HG03469 (cell line): ENCODE measurements at regions not wholly inside any gene's neighbourhood (a gene's known extent, or its start where the extent isn't known, plus 50 kb on each side); places are given as distances from the start of the nearest gene placed in this dataset.

Experiments
- ATAC-seq: cut with Tn5 transposase; IDR thresholded peaks from one replicate; pipeline ENCODE4 v1.9.1; 2021; ENCODE audit warnings: mild to moderate bottlenecking, moderate library complexity, moderate number of reproducible peaks; ENCODE audit not compliant: unreplicated experiment

- ATAC-seq, result no peak
Measured at GRCh38 chr6:167731731-167732422, 94.8 kb upstream of the AFDN start.

DNA sequence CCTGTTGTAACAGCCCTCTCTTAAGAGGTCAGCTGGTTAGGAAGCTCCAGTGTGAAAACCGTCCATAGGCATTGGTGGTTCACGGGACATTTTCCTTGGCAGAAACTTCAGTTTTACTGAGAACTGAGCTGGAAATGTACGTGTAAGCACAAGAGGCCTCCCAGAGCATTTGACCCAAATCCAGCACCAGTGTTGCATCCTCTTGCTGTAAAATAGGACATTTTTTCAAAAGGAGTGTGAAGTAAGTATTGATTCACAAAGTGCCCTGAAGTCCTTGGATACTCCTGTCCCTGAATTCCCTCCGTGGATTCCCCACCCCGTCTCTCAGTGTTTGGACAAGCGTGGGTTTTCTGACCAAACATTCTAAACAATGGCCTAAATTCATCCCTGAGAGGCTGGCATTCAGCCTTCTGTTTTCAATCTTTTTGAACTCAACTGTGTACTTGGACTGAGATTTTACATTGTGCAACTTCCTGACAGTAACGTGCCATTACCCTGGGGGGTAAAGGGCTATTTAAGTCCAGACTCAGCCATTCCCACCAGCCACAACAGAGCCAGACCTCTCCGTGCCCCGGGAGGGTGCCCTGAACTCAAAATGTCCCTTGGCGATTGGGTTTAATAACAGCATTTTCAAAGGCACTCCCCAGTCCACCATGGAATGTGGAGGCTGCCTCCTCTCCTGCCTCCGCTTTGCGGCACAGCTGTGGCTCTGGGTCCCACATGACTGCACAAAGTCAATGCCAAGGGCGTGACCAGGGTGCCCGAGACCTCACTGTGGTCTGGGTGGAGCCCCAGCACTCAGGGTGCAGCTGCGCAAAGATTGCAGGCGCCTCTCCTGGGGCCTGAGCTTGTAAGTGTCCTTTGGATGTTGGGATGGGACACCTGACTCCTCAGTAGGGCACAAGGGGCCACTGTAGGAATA is 92.7 kb upstream of the AFDN start:
- no peak for ATAC-seq

GRCh38 chr6:167734662-167735083 is 92.0 kb upstream of the AFDN start:
- ATAC-seq, result no peak

- no peak for ATAC-seq
Measured at GRCh38 chr6:167735084-167735950, 91.4 kb upstream of the AFDN start.

DNA sequence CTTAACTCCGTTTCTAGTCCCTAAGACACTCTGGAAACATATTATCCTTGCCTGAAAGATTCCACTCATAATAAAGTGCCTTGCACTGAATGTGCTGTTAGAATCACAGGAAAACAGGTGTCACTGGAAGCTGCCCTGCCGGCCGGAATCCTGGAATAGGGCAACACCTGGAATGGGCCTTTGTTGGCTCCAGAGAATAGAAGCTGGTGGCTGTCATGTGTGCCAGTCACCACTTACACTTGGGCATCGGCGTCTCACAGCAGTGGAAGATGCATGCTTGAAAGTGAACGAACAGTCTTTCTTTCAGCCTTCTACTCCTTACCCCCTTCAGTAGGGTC is 90.8 kb upstream of the AFDN start:
- no peak for ATAC-seq

DNA sequence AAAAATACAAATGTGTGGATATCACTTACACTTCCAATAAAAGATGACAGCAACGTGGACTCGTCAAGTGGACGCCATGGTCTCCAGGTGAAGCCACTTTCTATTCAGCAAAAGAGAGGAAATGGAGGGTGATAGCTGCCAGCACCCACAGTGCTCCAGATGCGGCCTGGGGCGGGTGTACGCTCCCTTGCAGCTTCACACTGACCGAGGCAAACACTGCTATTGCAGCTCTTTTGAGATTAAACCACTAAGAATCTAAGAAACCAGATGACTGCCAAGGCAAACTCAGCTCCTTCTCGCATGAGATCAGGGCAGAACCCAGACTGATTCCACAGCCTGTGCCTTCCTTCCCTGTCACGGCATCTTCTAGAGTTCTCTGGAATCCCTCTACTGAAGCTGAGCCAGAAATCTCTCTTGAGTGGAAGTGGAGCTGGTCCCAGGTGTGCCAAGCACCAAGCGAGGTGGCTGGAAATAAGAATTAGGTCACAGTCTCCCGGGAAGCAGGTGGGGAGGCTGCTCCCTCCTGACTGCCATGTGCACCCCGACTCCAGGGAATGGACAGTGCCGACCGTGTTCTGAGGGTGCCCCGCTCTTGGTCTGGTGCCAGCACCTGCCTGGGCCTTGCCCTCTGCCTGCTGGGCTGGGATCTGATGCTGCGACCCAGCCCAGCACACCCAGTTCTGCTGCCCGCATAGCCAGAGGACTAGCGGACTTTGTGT is 90.1 kb upstream of the AFDN start:
- ATAC-seq, result no peak

DNA sequence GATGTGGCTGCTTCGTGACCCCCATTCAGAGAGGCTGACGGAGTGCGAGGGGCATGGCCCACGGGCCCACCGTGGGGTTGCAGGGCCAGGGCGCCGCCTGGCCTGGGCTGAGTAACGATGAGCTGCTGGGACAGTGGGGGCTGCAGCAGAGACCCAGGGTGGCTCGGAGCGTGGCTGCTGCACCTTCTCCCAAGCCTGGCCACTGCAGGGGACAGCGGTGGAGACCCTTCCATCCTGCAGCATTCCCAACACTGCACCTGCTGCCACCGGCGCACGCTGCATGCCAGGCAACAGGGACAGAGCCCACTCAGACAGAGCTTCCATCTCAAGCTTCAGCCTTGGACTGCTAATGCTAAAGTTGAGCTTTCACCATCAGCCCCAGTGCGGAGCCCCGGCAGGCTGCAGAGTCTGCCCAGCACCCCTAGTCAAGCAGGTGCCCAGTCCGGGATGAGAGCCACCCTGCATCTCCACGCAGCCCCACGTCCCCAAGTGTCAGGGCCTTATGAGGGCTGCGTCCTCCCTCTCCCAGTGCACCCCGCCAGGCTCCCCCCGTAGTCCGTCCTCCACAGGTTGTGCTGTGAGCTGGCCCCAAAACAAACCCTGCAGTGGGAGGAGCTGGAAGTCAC is 89.4 kb upstream of the AFDN start:
- ATAC-seq, result no peak

- no peak for ATAC-seq
Measured at GRCh38 chr6:167738386-167738785, 88.3 kb upstream of the AFDN start.

- ATAC-seq, result no peak
Measured at GRCh38 chr6:167739721-167740475, 86.8 kb upstream of the AFDN start.

DNA sequence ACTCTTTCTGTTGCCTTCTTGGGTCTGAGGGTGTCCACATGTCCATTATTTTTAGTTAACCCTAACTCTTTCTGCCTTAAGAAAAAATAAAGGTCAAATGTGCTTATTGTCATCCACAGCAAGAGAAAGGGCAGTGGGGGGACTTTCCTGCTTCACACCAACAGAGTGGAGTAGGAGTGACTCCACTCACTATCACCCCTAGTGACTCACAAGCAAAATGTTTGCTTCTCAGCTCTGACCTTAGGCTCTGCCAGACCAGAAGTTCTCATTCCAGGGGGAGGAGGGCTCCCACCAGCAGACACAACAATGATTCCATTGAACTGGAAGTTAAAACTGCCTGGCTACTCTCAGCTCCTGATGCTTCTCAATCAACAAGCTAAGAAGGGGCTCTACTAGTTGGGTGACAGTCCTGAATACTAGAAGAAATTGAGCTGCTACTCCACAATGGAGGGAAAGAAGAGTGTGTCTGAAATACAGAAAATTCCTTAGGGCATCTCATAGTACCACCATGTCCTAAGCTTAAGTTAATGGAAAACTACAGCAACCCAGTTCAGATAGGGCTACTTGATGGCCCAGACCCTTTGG is 83.9 kb upstream of the AFDN start:
- ATAC-seq, result no peak

DNA sequence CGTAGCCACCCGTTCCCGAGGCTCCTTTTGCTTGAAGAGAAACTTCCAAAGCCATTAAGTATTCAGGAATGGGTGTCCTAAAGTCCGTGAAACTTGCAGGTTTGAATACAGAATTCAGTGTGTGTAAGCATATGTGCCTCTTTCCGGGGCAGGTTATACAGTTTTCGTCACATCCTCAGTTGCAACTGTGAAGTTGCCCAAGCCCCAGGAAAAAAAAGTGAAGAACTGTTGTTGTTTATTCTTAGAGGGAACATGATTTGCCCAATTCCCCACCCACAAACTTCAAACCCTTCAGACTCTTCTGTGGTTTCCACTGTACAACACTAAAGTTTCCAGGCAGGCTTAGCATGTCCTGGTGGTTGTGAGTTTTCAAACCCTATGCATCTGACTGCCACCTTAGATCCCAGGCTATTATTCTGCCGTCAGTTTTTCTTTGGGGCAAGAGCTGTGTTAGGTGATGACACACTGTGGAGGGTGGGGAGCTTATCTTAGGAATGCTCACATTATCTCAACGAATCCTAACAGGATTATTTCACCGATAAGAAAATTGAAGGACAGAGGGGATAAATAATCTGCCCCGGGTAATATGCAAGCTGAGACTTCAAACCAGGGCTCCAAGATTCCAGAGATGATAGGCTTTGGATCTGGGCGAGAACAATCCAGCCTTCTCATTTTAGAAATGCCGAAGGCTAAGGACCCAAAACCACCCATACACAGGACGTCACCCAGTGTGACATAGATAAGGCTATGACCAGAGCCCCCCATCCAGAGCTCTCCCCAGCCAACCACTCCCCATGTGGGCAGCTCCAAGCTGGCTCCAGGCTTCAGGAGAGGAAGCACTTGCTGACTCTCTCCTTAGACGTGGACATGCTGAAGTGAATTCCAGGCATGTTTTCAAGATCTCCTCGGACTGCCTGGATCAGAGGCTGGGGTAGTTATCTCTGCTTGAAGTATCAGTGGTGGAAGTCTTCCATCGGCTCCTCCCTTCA is 81.7 kb upstream of the AFDN start:
- no peak for ATAC-seq

GRCh38 chr6:167745670-167746389 is 80.9 kb upstream of the AFDN start:
- ATAC-seq, result no peak

- ATAC-seq, result no peak
Measured at GRCh38 chr6:167746390-167746907, 80.3 kb upstream of the AFDN start.

GRCh38 chr6:167746975-167747374 is 79.7 kb upstream of the AFDN start:
- ATAC-seq, result no peak

DNA sequence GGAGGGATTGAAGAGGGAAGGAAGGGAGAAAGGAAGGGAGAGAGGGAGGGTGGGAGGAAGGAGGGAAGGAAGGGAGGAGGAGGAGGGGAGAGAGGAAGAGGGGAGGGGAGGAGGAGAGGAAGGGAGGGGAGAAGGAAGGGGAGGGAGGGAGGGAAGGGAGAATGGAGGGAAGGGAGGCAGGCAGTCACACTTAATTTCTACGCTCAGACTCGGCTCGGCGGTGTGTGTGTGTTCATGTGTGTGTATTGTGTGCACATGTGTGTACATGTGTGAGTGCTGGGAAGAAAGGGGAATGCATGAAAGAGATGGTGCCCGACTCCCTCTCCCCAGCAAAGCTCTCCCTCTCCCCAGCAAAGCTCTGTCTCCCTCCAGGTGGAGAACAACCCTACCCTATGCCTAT is 79.1 kb upstream of the AFDN start:
- ATAC-seq, result no peak

DNA sequence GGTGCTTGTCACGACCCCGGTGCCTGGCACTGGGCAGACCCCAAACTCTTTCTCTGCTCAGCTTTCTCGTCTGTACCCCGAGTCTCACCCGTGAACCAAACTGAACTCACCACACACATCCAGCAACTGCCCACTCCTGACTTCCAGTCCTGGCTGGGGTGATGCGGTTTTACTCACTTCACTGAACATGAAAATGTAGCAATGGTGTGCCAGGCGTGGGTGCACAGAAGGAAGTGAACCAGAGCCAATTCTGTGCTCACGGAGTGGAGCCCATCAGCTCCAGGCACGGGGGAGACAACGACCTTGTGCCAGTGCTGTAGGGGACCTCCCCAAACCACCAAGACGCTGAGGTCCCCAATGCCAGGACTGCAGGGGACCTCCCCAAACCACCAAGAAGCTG is 78.7 kb upstream of the AFDN start:
- ATAC-seq, result no peak
